Activated T-helper 1 cell treated with anti-CD3 and anti-CD28 coated beads, Interleukin-12 subunit alpha, Interleukin-12 subunit beta, Interleukin-2, Interleukin-4 antibody, amounts not matched to agents 30 ng/mL and 10 ng/mL and 1 ng/mL, durations not matched to agents 14 hours and 24 hours and 36 hours (primary cell): ENCODE measurements at regions not wholly inside any gene's neighbourhood (a gene's known extent, or its start where the extent isn't known, plus 50 kb on each side); places are given as distances from the start of the nearest gene placed in this dataset.
"Not testable (repeated sequence)": the region's sequence is repeated elsewhere in the genome, so short reads cannot be mapped to it uniquely, and the experiment has no call there.

ENCODE experiments used
- DNase-seq: peaks from one replicate; pipeline ENCODE4 v3.0.0; 2021; ENCODE audit warnings: low spot score
- H3K27ac Mint-ChIP-seq: one replicate; pipeline ENCODE4 v1.8.0; 2021; ENCODE audit warnings: mild to moderate bottlenecking, mixed read lengths
- H3K27me3 Mint-ChIP-seq: one replicate; pipeline ENCODE4 v1.8.0; 2022; ENCODE audit warnings: mild to moderate bottlenecking, moderate library complexity, mixed read lengths; ENCODE audit not compliant: insufficient read depth
- H3K36me3 Mint-ChIP-seq: one replicate; pipeline ENCODE4 v1.8.0; 2021; ENCODE audit warnings: low read depth, mixed read lengths
- H3K4me1 Mint-ChIP-seq: one replicate; pipeline ENCODE4 v1.8.0; 2021; ENCODE audit warnings: low read depth, mixed read lengths
- H3K4me3 Mint-ChIP-seq: one replicate; pipeline ENCODE4 v1.8.0; 2021; ENCODE audit warnings: mild to moderate bottlenecking, moderate library complexity, mixed read lengths
- H3K9me3 Mint-ChIP-seq: one replicate; pipeline ENCODE4 v1.8.0; 2021; ENCODE audit warnings: mixed read lengths
- intact Hi-C: fragments of 100-400 bp; cut with micrococcal nuclease; formaldehyde crosslinking; loops from one replicate; pipeline ENCODE4 v1.15.1; 2024

DNA sequence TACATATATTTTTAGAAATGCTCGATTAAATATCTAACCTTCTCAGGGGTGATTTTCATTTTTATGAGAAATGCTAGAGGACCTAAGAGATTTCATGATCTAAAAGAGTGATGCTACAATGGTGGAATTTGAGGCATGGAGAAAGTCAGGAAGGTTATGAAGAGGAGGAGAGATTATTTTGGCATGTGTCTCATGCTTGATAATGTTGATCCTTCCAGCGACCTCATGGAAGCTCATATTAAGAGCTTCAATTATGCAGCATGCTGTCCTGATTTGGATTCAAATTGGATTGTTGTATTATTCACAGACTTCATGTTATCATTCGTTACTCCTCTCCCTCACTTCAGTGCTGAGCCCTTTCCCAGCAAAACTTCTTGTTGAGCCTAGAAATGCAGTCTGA lies 112.5 kb downstream of the RAP2B start:
- Mint-ChIP-seq H3K27me3 (peaks cover 5% of the 10 kb centered on the region), H3K4me3 (no peak overlapping the region), H3K36me3 (no peaks in the 10 kb centered on the region), H3K9me3 (no peaks in the 10 kb centered on the region), H3K4me1 (no peaks in the 10 kb centered on the region), H3K27ac (no peak overlapping the region)
- DNase-seq, result no peak
- intact Hi-C loops, result no loop called here

DNA sequence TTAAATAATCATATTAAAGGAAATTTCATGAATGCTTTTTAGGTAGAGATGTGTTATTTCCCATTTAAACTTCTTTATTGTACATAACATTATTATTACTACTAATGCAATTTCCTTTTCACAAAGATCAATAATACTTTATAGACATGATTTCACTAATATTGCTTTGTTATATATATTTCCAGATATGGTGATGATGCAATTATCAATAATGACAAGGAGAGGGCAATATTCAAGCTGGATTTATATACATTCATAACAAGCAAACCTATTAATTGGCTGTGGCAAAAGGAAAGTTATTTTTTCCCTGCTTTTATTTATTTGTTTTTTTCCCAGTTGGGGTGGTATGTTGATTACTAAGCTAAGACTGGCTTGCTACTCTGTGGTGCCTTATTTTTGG lies 113.5 kb downstream of the RAP2B start:
- Mint-ChIP-seq H3K4me1 (no peaks in the 10 kb centered on the region), H3K9me3 (no peaks in the 10 kb centered on the region)
- intact Hi-C loops, result no loop called here

DNA sequence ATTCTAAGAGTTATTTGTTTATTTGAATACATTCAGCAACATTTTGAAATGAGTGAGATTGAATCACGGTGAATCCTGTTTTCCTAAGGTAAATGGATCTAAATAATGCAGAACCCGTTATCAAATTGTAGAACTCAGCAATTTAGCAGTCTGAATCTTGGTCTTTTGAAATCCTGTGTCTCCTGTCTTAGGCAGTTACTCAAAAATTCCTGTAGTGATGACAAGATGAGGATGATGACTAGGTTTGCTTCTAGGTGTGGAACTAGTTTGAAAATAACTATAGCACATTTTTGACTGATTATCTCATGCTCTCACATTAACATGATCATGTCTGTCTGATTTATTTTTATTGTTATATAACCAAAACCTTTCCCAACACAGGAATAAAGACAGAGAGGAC lies 115.0 kb downstream of the RAP2B start:
- no peak overlapping the region for H3K4me3 Mint-ChIP-seq
- intact Hi-C loops, result no loop called here
- H3K9me3 Mint-ChIP-seq, result no peaks in the 10 kb centered on the region
- no peaks in the 10 kb centered on the region for H3K36me3 Mint-ChIP-seq
- H3K4me1 Mint-ChIP-seq, result no peaks in the 10 kb centered on the region
- DNase-seq, result no peak
- no peak overlapping the region for H3K27ac Mint-ChIP-seq
- peaks cover 5% of the 10 kb centered on the region for H3K27me3 Mint-ChIP-seq

More for the DNA sequence above, 113.5 kb downstream of the RAP2B start:
- H3K27ac Mint-ChIP-seq, result no peak overlapping the region
- H3K27me3 Mint-ChIP-seq, result peaks cover 5% of the 10 kb centered on the region
- no peaks in the 10 kb centered on the region for H3K36me3 Mint-ChIP-seq
- DNase-seq, result no peak
- no peak overlapping the region for H3K4me3 Mint-ChIP-seq

DNA sequence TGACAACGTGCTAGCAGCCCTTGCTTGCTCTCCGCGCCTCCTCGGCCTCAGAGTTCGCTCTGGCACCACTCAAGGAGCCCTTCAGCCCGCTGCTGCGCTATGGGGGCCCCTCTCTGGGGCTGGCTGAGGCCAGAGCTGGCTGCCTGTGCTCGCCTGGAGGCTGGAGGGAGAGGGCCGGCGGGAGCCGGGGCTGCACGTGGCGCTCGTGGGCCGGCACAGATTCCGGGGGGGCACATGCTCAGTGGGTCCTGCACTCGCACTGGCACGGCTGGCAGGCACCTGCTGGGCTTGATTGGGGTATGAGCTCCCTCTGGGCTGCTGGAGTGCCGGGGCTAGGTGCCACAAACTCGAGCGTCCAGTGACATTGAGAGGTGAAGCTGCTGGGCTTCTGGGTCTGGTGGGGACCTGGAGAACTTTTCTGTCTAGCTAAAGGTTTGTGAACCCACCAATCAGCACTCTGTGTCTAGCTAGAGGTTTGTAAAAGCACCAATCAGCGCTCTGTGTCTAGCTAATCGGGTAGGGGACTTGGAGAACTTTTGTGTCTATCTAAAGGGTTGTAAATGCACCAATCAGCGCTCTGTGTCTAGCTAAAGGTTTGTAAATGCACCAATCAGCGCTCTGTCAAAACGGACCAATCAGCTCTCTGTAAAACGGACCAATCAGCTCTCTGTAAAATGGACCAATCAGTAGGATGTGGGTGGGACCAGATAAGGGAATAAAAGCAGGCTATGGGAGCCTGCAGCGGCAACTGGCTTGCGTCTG lies 119.4 kb downstream of the RAP2B start:
- H3K4me3 Mint-ChIP-seq, H3K27ac Mint-ChIP-seq, H3K27me3 Mint-ChIP-seq, DNase-seq, H3K36me3 Mint-ChIP-seq, H3K9me3 Mint-ChIP-seq: not testable (repeated sequence)
- peaks cover 19% of the 10 kb centered on the region for H3K4me1 Mint-ChIP-seq
- intact Hi-C loops, result loop anchor here (10.0 kb wide), 1 partner anchor 343 kb away; no protein-coding TSS in a partner anchor

DNA sequence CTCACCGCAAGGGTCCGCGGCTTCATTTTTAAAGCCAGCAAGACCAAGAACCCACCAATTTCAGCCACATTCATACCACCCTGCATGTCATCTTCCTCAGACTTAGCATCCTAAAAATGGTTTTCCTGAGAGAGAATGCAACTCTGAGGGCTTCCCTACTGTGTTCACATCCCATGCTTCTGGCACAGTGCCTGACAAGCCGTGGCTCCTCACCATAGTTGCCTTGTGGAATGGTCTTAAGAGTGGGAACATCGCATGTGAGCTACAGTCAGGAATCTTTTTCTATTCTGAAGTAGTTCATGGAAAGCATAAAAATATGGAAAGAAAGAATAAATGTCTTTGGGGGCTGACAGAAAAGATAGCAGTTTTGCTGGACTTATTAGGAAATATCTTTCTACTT lies 120.3 kb downstream of the RAP2B start:
- intact Hi-C loops, result loop anchor here (10.0 kb wide), 1 partner anchor 342 kb away; no protein-coding TSS in a partner anchor

DNA sequence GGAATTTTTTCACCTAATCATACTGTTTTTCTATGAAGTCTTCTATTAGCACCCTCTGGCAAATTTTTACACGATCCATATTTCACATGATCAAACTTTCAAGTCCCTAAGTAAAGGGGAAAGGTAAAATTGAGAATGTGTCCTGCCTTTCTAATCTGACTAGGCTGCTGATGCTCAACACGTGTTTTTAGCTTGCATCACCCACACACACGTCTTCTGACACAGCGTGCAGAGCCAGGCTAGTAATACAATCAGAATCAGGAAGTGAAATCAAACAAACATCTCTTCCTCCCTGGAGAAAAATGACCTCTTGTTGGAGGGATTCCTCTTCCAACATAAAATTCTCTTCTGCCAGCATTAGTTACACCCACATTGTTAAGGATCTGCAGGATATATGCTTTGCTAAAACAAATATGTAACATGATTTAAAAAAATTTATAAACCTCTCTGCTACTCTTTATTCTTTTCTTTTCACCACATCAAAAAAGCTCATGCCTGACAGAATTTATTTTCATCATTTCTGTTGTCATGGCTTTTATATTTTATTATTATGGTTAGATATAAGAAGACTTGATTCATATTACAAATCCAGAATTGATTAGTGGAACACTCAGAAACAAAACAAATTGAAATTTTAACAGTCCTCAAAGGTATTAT lies 122.4 kb downstream of the RAP2B start:
- H3K4me3 Mint-ChIP-seq, result no peak overlapping the region
- H3K27ac Mint-ChIP-seq, result peak overlapping the region; percentile 36
- H3K9me3 Mint-ChIP-seq, result no peaks in the 10 kb centered on the region
- no peak for DNase-seq
- intact Hi-C loops, result loop anchor here (2.0 to 10.0 kb wide), 2 partner anchors 124 to 340 kb away; no protein-coding TSS in a partner anchor
- H3K36me3 Mint-ChIP-seq, result peaks cover 2% of the 10 kb centered on the region
- H3K4me1 Mint-ChIP-seq, result peaks cover 40% of the 10 kb centered on the region
- no peaks in the 10 kb centered on the region for H3K27me3 Mint-ChIP-seq

More for the DNA sequence above, 120.3 kb downstream of the RAP2B start:
- H3K9me3 Mint-ChIP-seq, result no peaks in the 10 kb centered on the region
- no peak for DNase-seq
- H3K27ac Mint-ChIP-seq, result no peak overlapping the region
- peaks cover 5% of the 10 kb centered on the region for H3K27me3 Mint-ChIP-seq
- no peak overlapping the region for H3K4me3 Mint-ChIP-seq
- no peaks in the 10 kb centered on the region for H3K36me3 Mint-ChIP-seq
- peaks cover 24% of the 10 kb centered on the region for H3K4me1 Mint-ChIP-seq

DNA sequence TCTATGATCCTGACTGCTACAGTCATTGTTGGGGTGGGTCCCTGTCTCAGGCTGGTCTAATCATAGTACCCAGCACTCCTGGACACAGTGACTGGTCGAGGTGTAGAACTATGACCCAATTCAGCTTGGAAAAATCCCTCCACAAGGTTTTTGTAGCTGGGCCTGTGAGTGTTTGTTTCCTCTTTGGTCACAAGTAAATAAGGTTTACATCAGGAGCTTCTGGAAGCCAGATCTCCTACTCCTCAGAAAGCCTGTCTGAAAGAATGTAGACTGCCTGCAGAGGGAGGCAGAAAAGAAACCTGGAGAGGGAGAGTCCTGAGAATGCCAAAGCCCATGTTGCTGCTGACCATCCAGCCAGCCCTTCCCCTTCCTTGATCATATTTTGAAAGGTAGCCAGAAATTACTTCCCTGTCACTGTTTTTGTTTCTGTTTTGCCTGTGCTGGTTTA lies 123.2 kb downstream of the RAP2B start:
- Mint-ChIP-seq H3K4me3 (no peak overlapping the region), H3K36me3 (peaks cover 2% of the 10 kb centered on the region), H3K4me1 (peaks cover 45% of the 10 kb centered on the region), H3K27ac (no peak overlapping the region), H3K9me3 (no peaks in the 10 kb centered on the region), H3K27me3 (no peaks in the 10 kb centered on the region)
- DNase-seq, result no peak
- intact Hi-C loops, result loop anchor here (2.0 to 10.0 kb wide), 3 partner anchors 63 to 340 kb away; no protein-coding TSS in a partner anchor

DNA sequence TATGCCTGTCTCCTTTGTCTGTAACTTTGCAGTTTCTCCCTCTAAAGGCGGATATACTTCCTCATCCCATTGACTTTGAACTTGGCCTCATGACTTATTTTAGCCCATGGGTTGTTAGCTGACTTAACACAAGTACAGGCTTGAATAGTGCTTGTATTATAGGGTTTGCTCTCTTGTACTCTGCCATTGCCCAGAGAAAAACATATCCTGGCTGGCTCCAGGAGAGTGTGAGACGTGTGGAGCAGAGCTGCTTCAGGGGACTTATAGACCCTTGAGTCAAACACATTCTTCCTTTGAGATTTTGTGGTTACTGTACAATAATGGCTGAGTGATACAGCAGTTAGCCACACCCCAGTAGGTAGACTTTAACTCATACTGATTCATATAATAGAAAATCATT lies 124.0 kb downstream of the RAP2B start:
- no peaks in the 10 kb centered on the region for H3K27me3 Mint-ChIP-seq
- H3K9me3 Mint-ChIP-seq, result no peaks in the 10 kb centered on the region
- DNase-seq, result no peak
- intact Hi-C loops, result loop anchor here (2.0 to 10.0 kb wide), 3 partner anchors 64 to 339 kb away; no protein-coding TSS in a partner anchor
- H3K4me3 Mint-ChIP-seq, result no peak overlapping the region
- peaks cover 2% of the 10 kb centered on the region for H3K36me3 Mint-ChIP-seq
- H3K4me1 Mint-ChIP-seq, result peaks cover 53% of the 10 kb centered on the region
- no peak overlapping the region for H3K27ac Mint-ChIP-seq

DNA sequence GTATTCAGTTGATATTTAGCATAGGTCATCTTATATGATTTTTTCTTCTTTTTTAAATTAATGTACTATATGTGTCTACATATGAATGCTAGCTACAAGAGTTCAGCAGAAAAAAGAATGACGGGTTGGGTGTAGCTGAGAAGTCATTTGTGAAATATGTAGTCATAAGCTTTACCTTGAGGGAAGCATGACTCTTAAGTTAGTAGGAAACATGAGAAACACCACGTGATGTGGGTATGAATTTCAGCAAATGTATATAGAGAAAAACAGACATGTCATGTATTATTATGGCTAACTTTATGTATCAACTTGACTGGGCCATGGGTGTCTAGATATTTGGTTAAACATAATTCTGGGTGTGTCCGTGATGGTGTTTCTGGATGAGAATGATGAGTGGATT lies 125.0 kb downstream of the RAP2B start:
- peaks cover 59% of the 10 kb centered on the region for H3K4me1 Mint-ChIP-seq
- no peaks in the 10 kb centered on the region for H3K27me3 Mint-ChIP-seq
- H3K4me3 Mint-ChIP-seq, result no peak overlapping the region
- no peak overlapping the region for H3K27ac Mint-ChIP-seq
- DNase-seq, result no peak
- intact Hi-C loops, result loop anchor here (5.0 to 10.0 kb wide), 2 partner anchors 65 to 338 kb away; no protein-coding TSS in a partner anchor
- no peaks in the 10 kb centered on the region for H3K9me3 Mint-ChIP-seq
- H3K36me3 Mint-ChIP-seq, result peaks cover 2% of the 10 kb centered on the region

DNA sequence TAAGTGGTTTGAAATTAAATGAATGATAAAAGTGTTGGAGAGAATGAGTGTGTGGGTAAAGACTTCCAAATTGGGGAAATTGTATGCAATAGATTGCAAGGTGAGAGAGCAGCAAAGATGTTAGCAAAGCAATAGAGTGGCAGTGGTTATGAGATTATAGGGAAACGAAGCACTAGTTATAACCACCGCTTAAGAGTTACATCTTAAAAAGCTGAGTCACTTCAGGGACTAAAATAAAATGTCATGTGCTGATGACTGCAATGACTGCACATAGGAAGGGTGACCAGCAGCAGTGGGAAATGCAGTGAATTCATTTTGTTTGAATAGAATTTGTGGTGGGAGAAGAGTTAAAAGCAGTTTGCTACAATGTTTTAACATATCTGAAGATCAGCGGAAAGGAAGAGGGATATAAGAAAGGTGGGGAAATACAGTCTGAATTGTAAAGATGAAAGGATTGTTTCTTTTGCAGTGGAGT lies 127.3 kb downstream of the RAP2B start:
- Mint-ChIP-seq H3K27ac (peak overlapping the region; percentile 16), H3K4me3 (no peak overlapping the region), H3K9me3 (no peaks in the 10 kb centered on the region), H3K27me3 (no peaks in the 10 kb centered on the region), H3K36me3 (peaks cover 2% of the 10 kb centered on the region), H3K4me1 (peaks cover 55% of the 10 kb centered on the region)
- intact Hi-C loops, result loop anchor here (5.0 to 10.0 kb wide), 2 partner anchors 67 to 335 kb away; no protein-coding TSS in a partner anchor
- no peak for DNase-seq

DNA sequence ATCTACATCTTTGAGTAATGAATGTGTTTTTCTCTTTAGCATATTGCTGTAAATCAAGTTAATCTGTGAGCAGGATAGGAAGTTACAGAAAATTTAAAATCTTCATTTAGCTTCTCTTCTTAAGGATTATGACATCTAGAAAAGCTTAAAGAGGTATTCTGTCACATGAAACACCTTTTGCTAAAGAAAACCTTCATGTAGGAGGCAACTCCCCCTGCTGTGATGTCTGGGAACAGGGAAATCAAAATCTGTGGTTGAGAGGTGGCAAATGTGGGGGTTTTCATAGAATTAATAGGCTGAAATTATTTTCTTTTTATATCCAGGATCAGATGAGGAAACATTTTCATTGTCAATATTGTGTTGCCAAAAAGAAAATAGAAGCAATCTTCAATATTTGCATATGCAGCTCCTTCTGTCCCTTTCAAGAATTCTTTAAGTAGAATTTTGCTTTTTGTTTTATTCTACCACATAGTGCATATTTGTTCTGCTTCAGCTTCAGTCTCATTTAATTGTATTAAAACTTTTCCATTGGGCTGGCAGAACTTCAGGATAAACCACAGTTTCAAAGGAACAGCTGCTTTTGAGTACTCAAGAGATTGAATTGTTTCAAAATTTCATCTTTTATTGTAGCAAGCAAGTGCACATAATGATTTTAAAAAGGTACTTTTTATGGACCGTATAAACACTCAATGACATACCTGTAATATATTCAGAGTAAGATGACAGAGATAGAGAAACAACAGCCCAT lies 128.4 kb downstream of the RAP2B start:
- DNase-seq, result no peak
- Mint-ChIP-seq H3K9me3 (no peaks in the 10 kb centered on the region), H3K27ac (no peak overlapping the region), H3K27me3 (no peaks in the 10 kb centered on the region), H3K4me3 (no peak overlapping the region), H3K4me1 (peaks cover 48% of the 10 kb centered on the region), H3K36me3 (peaks cover 2% of the 10 kb centered on the region)
- intact Hi-C loops, result loop anchor here (2.0 to 10.0 kb wide), 3 partner anchors 248 to 478 kb away; no protein-coding TSS in a partner anchor

DNA sequence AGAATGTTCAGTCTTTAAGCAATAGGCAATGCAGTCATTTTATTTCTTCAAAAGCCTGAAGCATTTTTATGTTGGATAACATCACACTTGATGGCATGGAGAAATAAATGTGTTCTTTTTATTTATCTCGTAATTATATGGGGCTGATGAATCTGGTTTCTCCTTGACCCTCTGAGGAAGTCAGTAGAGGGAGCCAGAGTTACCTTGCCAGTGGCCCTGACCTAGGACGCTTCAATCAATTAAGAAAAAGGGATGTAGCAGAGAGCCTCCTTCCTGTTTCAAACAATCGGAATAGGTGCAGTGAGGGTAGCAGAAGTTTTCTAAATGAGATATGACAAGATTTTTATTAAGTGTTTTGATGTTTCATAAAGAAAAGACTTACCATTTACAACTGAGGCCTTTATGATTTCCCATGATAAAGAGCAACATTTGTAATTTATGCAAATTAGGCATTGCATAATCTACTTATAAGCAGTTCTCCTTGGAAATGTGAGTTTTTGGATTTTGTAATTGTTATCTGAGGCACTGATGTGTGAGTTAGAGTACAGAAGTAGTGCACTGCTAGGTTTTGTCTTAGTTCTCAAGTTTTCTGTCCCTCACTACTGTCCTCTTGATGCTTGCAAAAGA lies 129.1 kb downstream of the RAP2B start:
- Mint-ChIP-seq H3K27me3 (no peaks in the 10 kb centered on the region), H3K9me3 (no peaks in the 10 kb centered on the region), H3K36me3 (peaks cover 2% of the 10 kb centered on the region), H3K27ac (no peak overlapping the region), H3K4me1 (peaks cover 41% of the 10 kb centered on the region), H3K4me3 (no peak overlapping the region)
- intact Hi-C loops, result loop anchor here (2.0 to 10.0 kb wide), 3 partner anchors 248 to 478 kb away; no protein-coding TSS in a partner anchor
- no peak for DNase-seq
